Neural cell (in vitro differentiated cells): ENCODE measurements at regions not wholly inside any gene's neighbourhood (a gene's known extent, or its start where the extent isn't known, plus 50 kb on each side); places are given as distances from the start of the nearest gene placed in this dataset.

Experiments used
- H2AFZ ChIP-seq: fragments of 200-600, 300-800 bp; sonication (generic), shearing (Covaris generic); 2 replicates; pipeline ENCODE4 v1.6.0; 2014; ENCODE audit warnings: low read depth, mild to moderate bottlenecking, antibody characterized with exemption, low read length, moderate library complexity
- H3F3A ChIP-seq: fragments of 200-600 bp; shearing (Covaris generic); 2 replicates; pipeline ENCODE4 v1.6.1; 2016; ENCODE audit warnings: mild to moderate bottlenecking, moderate library complexity, mixed read lengths, antibody characterized with exemption, low read length; ENCODE audit not compliant: insufficient read depth, poor library complexity, severe bottlenecking
- H3K27ac ChIP-seq: fragments of 200-600, 300-800 bp; sonication (generic), shearing (Covaris generic); 2 replicates; pipeline ENCODE4 v1.5.1; 2014; ENCODE audit warnings: mild to moderate bottlenecking, low read length, moderate library complexity
- H3K27me3 ChIP-seq: fragments of 300-800, 200-600 bp; sonication (generic), shearing (Covaris generic); 2 replicates; pipeline ENCODE4 v1.6.0; 2014; ENCODE audit warnings: mild to moderate bottlenecking, low read depth, low read length, moderate library complexity; ENCODE audit not compliant: insufficient read depth
- H3K36me3 ChIP-seq: fragments of 300-800, 200-600 bp; sonication (generic), shearing (Covaris generic); 2 replicates; pipeline ENCODE4 v1.5.1; 2014; ENCODE audit warnings: mild to moderate bottlenecking, antibody characterized with exemption, low read length, moderate library complexity; ENCODE audit not compliant: insufficient read depth
- H3K4me2 ChIP-seq: fragments of 300-800, 200-600 bp; sonication (generic), shearing (Covaris generic); 2 replicates; pipeline ENCODE4 v1.6.0; 2014; ENCODE audit warnings: mild to moderate bottlenecking, low read length
- H3K4me3 ChIP-seq: fragments of 300-800, 200-600 bp; sonication (generic), shearing (Covaris generic); 2 replicates; pipeline ENCODE4 v1.5.1; 2014; ENCODE audit warnings: mild to moderate bottlenecking, low read length, moderate library complexity
- H3K79me2 ChIP-seq: fragments of 200-600 bp; shearing (Covaris generic); replicated peaks from 2 replicates; pipeline ENCODE4 v1.6.0; 2014; ENCODE audit warnings: mild to moderate bottlenecking, low read length, moderate library complexity; ENCODE audit not compliant: insufficient read depth
- H3K9ac ChIP-seq: fragments of 300-800, 200-600 bp; sonication (generic), shearing (Covaris generic); 2 replicates; pipeline ENCODE4 v1.6.1; 2016; ENCODE audit warnings: mild to moderate bottlenecking, low read length, mixed read lengths
- H3K9me2 ChIP-seq: fragments of 200-600 bp; shearing (Covaris generic); 2 replicates; pipeline ENCODE4 v1.6.1; 2016; ENCODE audit warnings: mild to moderate bottlenecking, low read length, mixed read lengths; ENCODE audit not compliant: insufficient read depth
- H3K9me3 ChIP-seq: fragments of 200-600, 300-800 bp; sonication (generic), shearing (Covaris generic); 2 replicates; pipeline ENCODE4 v1.6.1; 2016; ENCODE audit warnings: mild to moderate bottlenecking, mixed run types, low read length, moderate library complexity, mixed read lengths
- H4K20me1 ChIP-seq: fragments of 200-600 bp; shearing (Covaris generic); 2 replicates; pipeline ENCODE4 v1.6.1; 2016; ENCODE audit warnings: mild to moderate bottlenecking, mixed run types; ENCODE audit not compliant: insufficient read depth
- EP300 ChIP-seq: fragments of 450-650 bp; conservative IDR thresholded peaks from 2 replicates; pipeline ENCODE4 v1.6.1; 2014; ENCODE audit warnings: antibody characterized with exemption, mild to moderate bottlenecking, moderate library complexity; ENCODE audit not compliant: poor library complexity, severe bottlenecking
- EZH2 ChIP-seq: fragments of 200-600, 300-800 bp; shearing (Covaris generic), sonication (generic); IDR thresholded peaks from 2 replicates; pipeline ENCODE4 v1.6.1; 2014; ENCODE audit warnings: antibody characterized with exemption, low read length, borderline replicate concordance, mild to moderate bottlenecking; ENCODE audit not compliant: insufficient read depth, poor library complexity, severe bottlenecking
- MXI1 ChIP-seq: fragments of 450-650 bp; conservative IDR thresholded peaks from 2 replicates; pipeline ENCODE4 v1.6.1; 2014; ENCODE audit warnings: antibody characterized with exemption, mild to moderate bottlenecking; ENCODE audit not compliant: poor library complexity, severe bottlenecking
- POLR2AphosphoS5 ChIP-seq: IDR thresholded peaks from 2 replicates; pipeline ENCODE4 v1.6.1; 2012
- RAD21 ChIP-seq: fragments of 450-650 bp; conservative IDR thresholded peaks from 2 replicates; pipeline ENCODE4 v1.6.1; 2014; ENCODE audit warnings: antibody characterized with exemption, mild to moderate bottlenecking, moderate library complexity
- SMC3 ChIP-seq: fragments of 450-650 bp; conservative IDR thresholded peaks from 2 replicates; pipeline ENCODE4 v1.6.1; 2014; ENCODE audit warnings: antibody characterized with exemption, mild to moderate bottlenecking, moderate library complexity; ENCODE audit not compliant: poor library complexity
- TAF1 ChIP-seq: IDR thresholded peaks from 2 replicates; pipeline ENCODE4 v1.6.1; 2012; ENCODE audit warnings: low read depth
- TF ChIP-seq, protein P1 (sequence below): IDR thresholded peaks from 2 replicates; pipeline ENCODE4 v1.6.1; 2012; ENCODE audit warnings: borderline replicate concordance
- TF ChIP-seq, protein P2 (sequence below): fragments of 450-650 bp; IDR thresholded peaks from 2 replicates; pipeline ENCODE4 v1.5.1; 2014; ENCODE audit warnings: antibody characterized with exemption, mild to moderate bottlenecking, moderate library complexity; ENCODE audit not compliant: poor library complexity, severe bottlenecking

DNA sequence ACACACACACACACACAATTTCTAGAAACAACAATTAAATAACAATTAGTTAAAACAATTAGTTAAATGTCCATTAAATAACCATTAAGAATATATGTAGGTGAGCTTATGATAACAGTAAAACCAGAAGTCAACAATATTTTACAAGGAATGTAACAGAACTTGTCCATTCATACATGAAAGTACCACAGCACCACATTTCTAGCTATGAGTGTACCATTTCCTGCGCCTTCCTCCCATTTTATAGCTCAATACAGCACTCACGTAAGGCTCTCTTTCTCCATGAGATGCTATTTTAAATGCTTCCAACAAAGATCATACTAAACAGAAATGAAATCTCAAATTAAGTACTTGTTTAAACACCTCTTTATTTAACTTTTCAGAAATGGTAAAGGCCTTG lies 367.3 kb upstream of the ZWINT start:
- Histone ChIP-seq H3F3A (no peaks in the 10 kb centered on the region), H3K36me3 (no peaks in the 10 kb centered on the region), H4K20me1 (no peaks in the 10 kb centered on the region), H3K9me2 (no peaks in the 10 kb centered on the region), H3K4me2 (no peak overlapping the region), H3K4me3 (no peak overlapping the region), H3K9me3 (no peaks in the 10 kb centered on the region), H3K27me3 (no peaks in the 10 kb centered on the region), H2AFZ (no peak overlapping the region), H3K27ac (no peak overlapping the region), H3K79me2 (no peaks in the 10 kb centered on the region), H3K9ac (no peak overlapping the region)
- TF ChIP-seq, protein P1, sequence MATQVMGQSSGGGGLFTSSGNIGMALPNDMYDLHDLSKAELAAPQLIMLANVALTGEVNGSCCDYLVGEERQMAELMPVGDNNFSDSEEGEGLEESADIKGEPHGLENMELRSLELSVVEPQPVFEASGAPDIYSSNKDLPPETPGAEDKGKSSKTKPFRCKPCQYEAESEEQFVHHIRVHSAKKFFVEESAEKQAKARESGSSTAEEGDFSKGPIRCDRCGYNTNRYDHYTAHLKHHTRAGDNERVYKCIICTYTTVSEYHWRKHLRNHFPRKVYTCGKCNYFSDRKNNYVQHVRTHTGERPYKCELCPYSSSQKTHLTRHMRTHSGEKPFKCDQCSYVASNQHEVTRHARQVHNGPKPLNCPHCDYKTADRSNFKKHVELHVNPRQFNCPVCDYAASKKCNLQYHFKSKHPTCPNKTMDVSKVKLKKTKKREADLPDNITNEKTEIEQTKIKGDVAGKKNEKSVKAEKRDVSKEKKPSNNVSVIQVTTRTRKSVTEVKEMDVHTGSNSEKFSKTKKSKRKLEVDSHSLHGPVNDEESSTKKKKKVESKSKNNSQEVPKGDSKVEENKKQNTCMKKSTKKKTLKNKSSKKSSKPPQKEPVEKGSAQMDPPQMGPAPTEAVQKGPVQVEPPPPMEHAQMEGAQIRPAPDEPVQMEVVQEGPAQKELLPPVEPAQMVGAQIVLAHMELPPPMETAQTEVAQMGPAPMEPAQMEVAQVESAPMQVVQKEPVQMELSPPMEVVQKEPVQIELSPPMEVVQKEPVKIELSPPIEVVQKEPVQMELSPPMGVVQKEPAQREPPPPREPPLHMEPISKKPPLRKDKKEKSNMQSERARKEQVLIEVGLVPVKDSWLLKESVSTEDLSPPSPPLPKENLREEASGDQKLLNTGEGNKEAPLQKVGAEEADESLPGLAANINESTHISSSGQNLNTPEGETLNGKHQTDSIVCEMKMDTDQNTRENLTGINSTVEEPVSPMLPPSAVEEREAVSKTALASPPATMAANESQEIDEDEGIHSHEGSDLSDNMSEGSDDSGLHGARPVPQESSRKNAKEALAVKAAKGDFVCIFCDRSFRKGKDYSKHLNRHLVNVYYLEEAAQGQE = no peak
- no peak for TF ChIP-seq POLR2AphosphoS5

DNA sequence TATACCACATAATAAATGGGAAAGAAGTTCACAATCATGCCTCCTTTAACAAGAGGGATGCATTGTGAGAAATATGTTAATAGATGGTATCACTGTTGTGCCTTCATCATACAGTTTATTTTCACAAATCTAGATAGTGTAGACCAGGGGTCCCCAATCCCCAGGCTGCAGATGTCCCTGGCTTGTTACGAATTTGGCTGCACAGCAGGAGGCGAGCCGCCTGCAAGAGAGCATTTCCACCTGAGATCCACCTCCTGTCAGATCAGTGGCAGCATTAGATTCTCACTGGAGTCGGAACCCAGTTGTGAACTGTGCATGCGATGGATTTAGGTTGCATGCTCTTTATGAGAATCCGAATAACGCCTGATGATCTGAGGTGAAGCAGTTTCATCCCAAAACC lies 361.9 kb upstream of the ZWINT start:
- Histone ChIP-seq H3F3A (no peaks in the 10 kb centered on the region), H3K9me2 (no peaks in the 10 kb centered on the region), H3K9ac (no peak overlapping the region), H3K27me3 (no peaks in the 10 kb centered on the region), H3K36me3 (no peaks in the 10 kb centered on the region), H3K4me3 (no peak overlapping the region), H2AFZ (no peak overlapping the region), H3K4me2 (no peak overlapping the region), H4K20me1 (no peaks in the 10 kb centered on the region), H3K79me2 (no peaks in the 10 kb centered on the region), H3K9me3 (no peaks in the 10 kb centered on the region), H3K27ac (no peak overlapping the region)
- TF ChIP-seq, protein P2, sequence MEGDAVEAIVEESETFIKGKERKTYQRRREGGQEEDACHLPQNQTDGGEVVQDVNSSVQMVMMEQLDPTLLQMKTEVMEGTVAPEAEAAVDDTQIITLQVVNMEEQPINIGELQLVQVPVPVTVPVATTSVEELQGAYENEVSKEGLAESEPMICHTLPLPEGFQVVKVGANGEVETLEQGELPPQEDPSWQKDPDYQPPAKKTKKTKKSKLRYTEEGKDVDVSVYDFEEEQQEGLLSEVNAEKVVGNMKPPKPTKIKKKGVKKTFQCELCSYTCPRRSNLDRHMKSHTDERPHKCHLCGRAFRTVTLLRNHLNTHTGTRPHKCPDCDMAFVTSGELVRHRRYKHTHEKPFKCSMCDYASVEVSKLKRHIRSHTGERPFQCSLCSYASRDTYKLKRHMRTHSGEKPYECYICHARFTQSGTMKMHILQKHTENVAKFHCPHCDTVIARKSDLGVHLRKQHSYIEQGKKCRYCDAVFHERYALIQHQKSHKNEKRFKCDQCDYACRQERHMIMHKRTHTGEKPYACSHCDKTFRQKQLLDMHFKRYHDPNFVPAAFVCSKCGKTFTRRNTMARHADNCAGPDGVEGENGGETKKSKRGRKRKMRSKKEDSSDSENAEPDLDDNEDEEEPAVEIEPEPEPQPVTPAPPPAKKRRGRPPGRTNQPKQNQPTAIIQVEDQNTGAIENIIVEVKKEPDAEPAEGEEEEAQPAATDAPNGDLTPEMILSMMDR = no peak
- TF ChIP-seq EZH2 (no peak), RAD21 (no peak), TAF1 (no peak), POLR2AphosphoS5 (no peak), EP300 (no peak), MXI1 (no peak), SMC3 (no peak)
- TF ChIP-seq, protein P1 = no peak
